HUES64 (cell line): ENCODE measurements at regions not wholly inside any gene's neighbourhood (a gene's known extent, or its start where the extent isn't known, plus 50 kb on each side); places are given as distances from the start of the nearest gene placed in this dataset.

ENCODE experiments used
- H3K27ac ChIP-seq: 2 replicates; pipeline ENCODE4 v1.7.0; 2013; ENCODE audit warnings: low read depth, low read length, inconsistent platforms
- H3K27me3 ChIP-seq: 2 replicates; pipeline ENCODE4 v1.6.1; 2013; ENCODE audit warnings: mild to moderate bottlenecking, low read length; ENCODE audit not compliant: insufficient read depth
- H3K36me3 ChIP-seq: 2 replicates; pipeline ENCODE4 v1.6.1; 2013; ENCODE audit warnings: mild to moderate bottlenecking, low read length; ENCODE audit not compliant: insufficient read depth
- H3K4me1 ChIP-seq: 2 replicates; pipeline ENCODE4 v1.6.1; 2013; ENCODE audit warnings: mild to moderate bottlenecking, low read length, moderate library complexity; ENCODE audit not compliant: insufficient read depth
- H3K4me3 ChIP-seq: 2 replicates; pipeline ENCODE4 v1.5.1; 2013; ENCODE audit warnings: mild to moderate bottlenecking, low read length, moderate library complexity
- H3K9ac ChIP-seq: 2 replicates; pipeline ENCODE4 v1.6.1; 2013; ENCODE audit warnings: mild to moderate bottlenecking, low read depth, low read length
- H3K9me3 ChIP-seq: 2 replicates; pipeline ENCODE4 v1.6.1; 2013; ENCODE audit warnings: low read depth, low read length; ENCODE audit not compliant: insufficient read depth
- WGBS: fragments of 150-250, 120-280 bp; methylation state at CpG from one replicate; pipeline ENCODE4 v1.1.7; 2013; ENCODE audit warnings: missing lambda C conversion rate; 5-methylcytosine and 5-hydroxymethylcytosine counted together

- Histone ChIP-seq H3K27ac (no peak overlapping the region), H3K9me3 (no peaks in the 10 kb centered on the region), H3K36me3 (no peaks in the 10 kb centered on the region), H3K27me3 (peaks cover 10% of the 10 kb centered on the region; the same call in 1 of the 2 replicates), H3K9ac (no peak overlapping the region), H3K4me1 (peaks cover 16% of the 10 kb centered on the region; the same call in 1 of the 2 replicates), H3K4me3 (no peak overlapping the region)
- WGBS = 94% methylated on average over 6 of the region's 6 CpGs
Observed at GRCh38 chr5:68795190-68795589, 298.6 kb upstream of the SLC30A5 start.

GRCh38 chr5:68798877-68799843, 294.7 kb upstream of the SLC30A5 start:
- Histone ChIP-seq H3K36me3 (no peaks in the 10 kb centered on the region), H3K4me1 (peaks cover 4% of the 10 kb centered on the region; the same call in 1 of the 2 replicates), H3K9ac (no peak overlapping the region), H3K27me3 (peaks cover 10% of the 10 kb centered on the region; the same call in 1 of the 2 replicates), H3K4me3 (no peak overlapping the region), H3K27ac (no peak overlapping the region), H3K9me3 (no peaks in the 10 kb centered on the region)
- 93% methylated on average over 2 of the region's 2 CpGs for WGBS

- Histone ChIP-seq H3K4me3 (no peak overlapping the region), H3K36me3 (no peaks in the 10 kb centered on the region), H3K4me1 (no peaks in the 10 kb centered on the region), H3K27ac (no peak overlapping the region), H3K27me3 (no peaks in the 10 kb centered on the region), H3K9ac (no peak overlapping the region), H3K9me3 (peaks cover 15% of the 10 kb centered on the region; the same call in 1 of the 2 replicates)
- WGBS = 91% methylated on average over 2 of the region's 2 CpGs
Observed at GRCh38 chr5:68802430-68802829, 291.4 kb upstream of the SLC30A5 start.

- Histone ChIP-seq H3K4me3 (no peak overlapping the region), H3K27me3 (no peaks in the 10 kb centered on the region), H3K9me3 (peaks cover 15% of the 10 kb centered on the region; the same call in 1 of the 2 replicates), H3K36me3 (no peaks in the 10 kb centered on the region), H3K27ac (no peak overlapping the region), H3K9ac (no peak overlapping the region), H3K4me1 (no peaks in the 10 kb centered on the region)
- 93% methylated on average over 7 of the region's 7 CpGs for WGBS
Observed at GRCh38 chr5:68803881-68804319, 289.9 kb upstream of the SLC30A5 start.

- Histone ChIP-seq H3K27me3 (no peaks in the 10 kb centered on the region), H3K4me3 (no peak overlapping the region), H3K9me3 (peaks cover 15% of the 10 kb centered on the region; the same call in 1 of the 2 replicates), H3K4me1 (no peaks in the 10 kb centered on the region), H3K36me3 (no peaks in the 10 kb centered on the region), H3K9ac (no peak overlapping the region), H3K27ac (no peak overlapping the region)
- WGBS = 91% methylated on average over 2 of the region's 3 CpGs
Observed at GRCh38 chr5:68804343-68804742, 289.5 kb upstream of the SLC30A5 start.

GRCh38 chr5:68805444-68805843, 288.4 kb upstream of the SLC30A5 start:
- Histone ChIP-seq H3K36me3 (no peaks in the 10 kb centered on the region), H3K9me3 (peaks cover 17% of the 10 kb centered on the region; the same call in 1 of the 2 replicates), H3K4me3 (no peak overlapping the region), H3K27ac (no peak overlapping the region), H3K27me3 (no peaks in the 10 kb centered on the region), H3K4me1 (no peaks in the 10 kb centered on the region), H3K9ac (no peak overlapping the region)

GRCh38 chr5:68817632-68818031, 276.2 kb upstream of the SLC30A5 start:
- Histone ChIP-seq H3K9me3 (no peaks in the 10 kb centered on the region), H3K9ac (no peak overlapping the region), H3K4me1 (peaks cover 9% of the 10 kb centered on the region), H3K4me3 (no peak overlapping the region), H3K36me3 (no peaks in the 10 kb centered on the region), H3K27ac (peak overlapping the region; percentile 72), H3K27me3 (no peaks in the 10 kb centered on the region)
- 93% methylated on average over 1 of the region's 2 CpGs for WGBS

GRCh38 chr5:68818057-68818695, 275.6 kb upstream of the SLC30A5 start:
- H3K4me3 ChIP-seq = no peak overlapping the region
- no peaks in the 10 kb centered on the region for H3K36me3 ChIP-seq
- no peak overlapping the region for H3K9ac ChIP-seq
- H3K9me3 ChIP-seq = no peaks in the 10 kb centered on the region
- H3K27ac ChIP-seq = peak overlapping the region; percentile 72
- 58% methylated on average over 11 of the region's 11 CpGs for WGBS
- H3K4me1 ChIP-seq = peaks cover 9% of the 10 kb centered on the region
- H3K27me3 ChIP-seq = no peaks in the 10 kb centered on the region

GRCh38 chr5:68818870-68819269, 274.9 kb upstream of the SLC30A5 start:
- Histone ChIP-seq H3K27me3 (no peaks in the 10 kb centered on the region), H3K4me1 (peaks cover 9% of the 10 kb centered on the region), H3K27ac (no peak overlapping the region), H3K4me3 (no peak overlapping the region), H3K36me3 (no peaks in the 10 kb centered on the region), H3K9me3 (no peaks in the 10 kb centered on the region), H3K9ac (no peak overlapping the region)
- WGBS = 91% methylated on average over 3 of the region's 3 CpGs

GRCh38 chr5:68821056-68821455, 272.8 kb upstream of the SLC30A5 start:
- Histone ChIP-seq H3K27me3 (no peaks in the 10 kb centered on the region), H3K27ac (no peak overlapping the region), H3K9ac (no peak overlapping the region), H3K36me3 (no peaks in the 10 kb centered on the region), H3K4me3 (no peak overlapping the region), H3K4me1 (peaks cover 9% of the 10 kb centered on the region), H3K9me3 (no peaks in the 10 kb centered on the region)
- 95% methylated on average over 2 of the region's 2 CpGs for WGBS

- WGBS = 78% methylated on average over 1 of the region's 1 CpG
- Histone ChIP-seq H3K4me1 (peaks cover 4% of the 10 kb centered on the region), H3K27me3 (no peaks in the 10 kb centered on the region), H3K36me3 (no peaks in the 10 kb centered on the region), H3K9ac (no peak overlapping the region), H3K4me3 (no peak overlapping the region), H3K27ac (no peak overlapping the region), H3K9me3 (no peaks in the 10 kb centered on the region)
Observed at GRCh38 chr5:68822796-68823195, 271.0 kb upstream of the SLC30A5 start.
